ENCODE measurements at regions not wholly inside any gene's neighbourhood (a gene's known extent, or its start where the extent isn't known, plus 50 kb on each side); places are given as distances from the start of the nearest gene placed in this dataset.

DNA sequence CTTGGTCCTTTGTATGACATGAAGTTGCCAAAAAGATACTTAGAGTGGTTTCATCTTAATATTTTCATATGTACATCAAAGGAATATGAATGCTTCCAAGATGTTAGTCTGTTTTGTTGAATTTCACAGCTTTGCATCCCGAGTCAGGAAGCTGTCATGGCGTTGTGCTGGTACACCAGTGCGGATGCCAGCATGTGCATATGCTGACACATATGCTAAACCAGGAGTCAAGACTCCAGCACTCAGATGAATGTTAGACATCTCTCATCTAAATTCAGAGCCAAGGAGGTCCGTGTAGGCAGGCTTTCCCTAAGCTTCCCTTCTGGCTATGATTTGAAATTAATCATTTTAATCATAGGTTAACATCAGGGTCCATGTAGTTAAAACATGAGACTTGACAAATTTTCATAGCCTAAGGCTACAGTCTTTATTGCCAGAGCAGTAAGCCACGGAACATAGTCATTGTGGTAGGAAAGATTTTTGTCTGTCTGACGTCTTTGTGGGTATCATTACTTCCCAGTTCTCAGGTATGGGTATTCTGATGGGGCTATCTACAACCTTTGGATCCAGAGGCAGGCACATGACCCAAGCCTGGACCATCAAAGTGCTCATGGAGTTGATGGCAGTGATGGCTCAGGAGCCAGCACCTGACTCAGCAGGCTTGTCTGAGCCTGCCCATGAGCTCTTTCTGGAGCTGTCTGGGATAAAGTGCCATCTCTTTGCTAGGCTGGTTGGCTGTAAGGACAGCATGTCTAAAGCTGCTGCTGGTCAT is 246.1 kb downstream of the KCNRG start:
- TF ChIP-seq, protein P1, sequence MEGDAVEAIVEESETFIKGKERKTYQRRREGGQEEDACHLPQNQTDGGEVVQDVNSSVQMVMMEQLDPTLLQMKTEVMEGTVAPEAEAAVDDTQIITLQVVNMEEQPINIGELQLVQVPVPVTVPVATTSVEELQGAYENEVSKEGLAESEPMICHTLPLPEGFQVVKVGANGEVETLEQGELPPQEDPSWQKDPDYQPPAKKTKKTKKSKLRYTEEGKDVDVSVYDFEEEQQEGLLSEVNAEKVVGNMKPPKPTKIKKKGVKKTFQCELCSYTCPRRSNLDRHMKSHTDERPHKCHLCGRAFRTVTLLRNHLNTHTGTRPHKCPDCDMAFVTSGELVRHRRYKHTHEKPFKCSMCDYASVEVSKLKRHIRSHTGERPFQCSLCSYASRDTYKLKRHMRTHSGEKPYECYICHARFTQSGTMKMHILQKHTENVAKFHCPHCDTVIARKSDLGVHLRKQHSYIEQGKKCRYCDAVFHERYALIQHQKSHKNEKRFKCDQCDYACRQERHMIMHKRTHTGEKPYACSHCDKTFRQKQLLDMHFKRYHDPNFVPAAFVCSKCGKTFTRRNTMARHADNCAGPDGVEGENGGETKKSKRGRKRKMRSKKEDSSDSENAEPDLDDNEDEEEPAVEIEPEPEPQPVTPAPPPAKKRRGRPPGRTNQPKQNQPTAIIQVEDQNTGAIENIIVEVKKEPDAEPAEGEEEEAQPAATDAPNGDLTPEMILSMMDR (IDR thresholded peaks at IDR 0.05): no peak
- TF ChIP-seq POLR2AphosphoS5 (IDR thresholded peaks at IDR 0.05): no peak
- H3K27ac ChIP-seq (replicated peaks in 1 of 4): no peak overlapping the region
- H3K27me3 ChIP-seq: no peaks in the 10 kb centered on the region
- WGBS: 94% methylated on average over 6 of the region's 6 CpGs
- H3K36me3 ChIP-seq: no peaks in the 10 kb centered on the region
- intact Hi-C loops (cut with DNase I): no loop called here
- no peaks in the 10 kb centered on the region for H3K4me1 ChIP-seq
- no peak overlapping the region for H3K4me3 ChIP-seq
- no peak for DNase-seq (ENCODE audit: extremely low spot score)
- no peaks in the 10 kb centered on the region for H3K9me3 ChIP-seq

DNA sequence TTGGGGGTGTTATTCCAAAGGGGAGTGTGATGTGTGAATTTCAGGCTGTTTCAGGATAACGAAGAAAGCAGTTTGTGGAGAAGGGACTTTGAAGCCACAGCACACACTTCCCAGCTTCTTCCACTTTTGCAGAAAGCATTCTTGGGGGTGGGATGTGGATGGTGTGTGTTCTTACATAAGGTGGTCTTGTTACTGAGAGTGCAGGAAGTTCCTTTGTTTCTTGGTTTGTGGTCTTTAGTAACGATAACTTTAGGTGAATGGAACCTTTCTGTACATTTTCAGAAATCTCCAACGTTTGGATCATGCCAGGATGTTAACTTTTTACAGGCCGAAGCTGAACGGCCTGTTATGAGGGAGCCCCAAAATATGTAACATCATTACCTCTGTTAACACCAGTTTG is 251.8 kb downstream of the KCNRG start:
- 72% methylated on average over 5 of the region's 5 CpGs for WGBS
- intact Hi-C loops (cut with DNase I): no loop called here
- Histone ChIP-seq H3K36me3 (no peaks in the 10 kb centered on the region), H3K4me3 (no peak overlapping the region), H3K27me3 (no peaks in the 10 kb centered on the region), H3K27ac (replicated peaks in 1 of 4) (no peak overlapping the region), H3K4me1 (peaks cover 0 to 12% (median 4%) of the 10 kb centered on the region in 4 donors), H3K9me3 (no peaks in the 10 kb centered on the region)
- TF ChIP-seq POLR2AphosphoS5 (IDR thresholded peaks at IDR 0.05) (no peak), EP300 (IDR thresholded peaks at IDR 0.05) (no peak), POLR2A (IDR thresholded peaks at IDR 0.05; ENCODE audit: low read depth) (no peak)
- TF ChIP-seq, protein P1 (IDR thresholded peaks at IDR 0.05): no peak
- no peak for DNase-seq (ENCODE audit: extremely low spot score)

GRCh38 chr13:50267917-50268316 is 252.7 kb downstream of the KCNRG start:
- H3K4me3 ChIP-seq: no peak overlapping the region
- no peaks in the 10 kb centered on the region for H3K36me3 ChIP-seq
- no peak for DNase-seq (ENCODE audit: extremely low spot score)
- H3K4me1 ChIP-seq: peaks cover 0 to 12% (median 4%) of the 10 kb centered on the region in 4 donors
- intact Hi-C loops (cut with DNase I): no loop called here
- H3K9me3 ChIP-seq: no peaks in the 10 kb centered on the region
- 76% methylated on average over 1 of the region's 1 CpG for WGBS
- H3K27ac ChIP-seq (replicated peaks in 1 of 4): no peak overlapping the region
- TF ChIP-seq, protein P1 (IDR thresholded peaks at IDR 0.05): no peak
- TF ChIP-seq EP300 (IDR thresholded peaks at IDR 0.05) (no peak), POLR2AphosphoS5 (IDR thresholded peaks at IDR 0.05) (no peak), POLR2A (IDR thresholded peaks at IDR 0.05; ENCODE audit: low read depth) (no peak)
- no peaks in the 10 kb centered on the region for H3K27me3 ChIP-seq

DNA sequence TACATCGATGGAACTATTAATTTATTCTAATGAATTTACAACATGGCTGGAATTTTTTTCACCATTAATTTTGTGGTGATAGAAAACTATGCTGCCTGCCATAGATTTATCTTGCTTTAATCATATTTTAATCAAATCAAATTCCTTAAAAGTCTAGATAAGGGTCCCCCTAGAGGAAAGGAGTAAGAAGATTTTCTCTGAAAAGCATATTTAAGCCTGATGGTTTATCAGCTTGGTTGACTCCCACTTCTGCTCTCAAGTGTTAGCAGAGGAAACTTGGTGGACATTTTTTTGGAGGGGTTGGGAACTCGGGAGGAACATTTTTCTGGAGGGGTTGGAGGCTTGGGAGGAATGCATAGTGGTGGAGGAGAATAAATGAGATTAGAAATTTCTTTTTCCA is 253.3 kb downstream of the KCNRG start:
- Histone ChIP-seq H3K4me3 (no peak overlapping the region), H3K9me3 (no peaks in the 10 kb centered on the region), H3K36me3 (no peaks in the 10 kb centered on the region), H3K27ac (replicated peaks in 1 of 4) (no peak overlapping the region), H3K4me1 (peaks cover 0 to 12% (median 4%) of the 10 kb centered on the region in 4 donors), H3K27me3 (no peaks in the 10 kb centered on the region)
- WGBS: 62% methylated on average over 2 of the region's 2 CpGs
- no peak for DNase-seq (ENCODE audit: extremely low spot score)
- intact Hi-C loops (cut with DNase I): no loop called here
- TF ChIP-seq EP300 (IDR thresholded peaks at IDR 0.05): no peak
- no peak for TF ChIP-seq POLR2A (IDR thresholded peaks at IDR 0.05; ENCODE audit: low read depth)
- TF ChIP-seq, protein P1 (IDR thresholded peaks at IDR 0.05): no peak
- no peak for TF ChIP-seq POLR2AphosphoS5 (IDR thresholded peaks at IDR 0.05)

DNA sequence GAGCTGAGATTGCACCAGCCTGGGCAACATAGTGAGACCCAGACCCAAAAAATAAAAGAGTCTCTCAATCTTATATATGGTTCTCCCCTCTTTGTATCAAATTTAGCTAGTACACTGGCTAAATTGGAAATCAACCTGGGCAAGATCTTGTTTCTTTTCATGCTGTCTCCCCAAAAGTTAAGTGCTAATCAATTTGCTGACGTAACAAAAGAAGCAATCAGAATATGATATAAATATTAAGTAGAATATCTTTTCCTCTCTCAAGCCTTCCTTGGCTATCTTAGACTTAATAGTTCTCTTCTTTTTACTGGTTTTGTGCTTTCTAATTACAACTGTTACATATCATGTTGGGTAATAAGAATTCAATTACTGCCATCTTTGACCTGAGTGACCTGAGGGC is 258.9 kb downstream of the KCNRG start:
- DNase-seq (ENCODE audit: extremely low spot score): no peak
- H3K27me3 ChIP-seq: no peaks in the 10 kb centered on the region
- 100% methylated on average over 1 of the region's 1 CpG for WGBS
- no peaks in the 10 kb centered on the region for H3K36me3 ChIP-seq
- intact Hi-C loops (cut with DNase I): no loop called here
- peaks cover 0 to 11% (median 0%) of the 10 kb centered on the region in 4 donors for H3K9me3 ChIP-seq
- H3K4me1 ChIP-seq: no peaks in the 10 kb centered on the region
- no peak for TF ChIP-seq POLR2AphosphoS5 (IDR thresholded peaks at IDR 0.05)
- TF ChIP-seq, protein P1 (IDR thresholded peaks at IDR 0.05): no peak
- TF ChIP-seq POLR2A (IDR thresholded peaks at IDR 0.05; ENCODE audit: low read depth): no peak
- TF ChIP-seq EP300 (IDR thresholded peaks at IDR 0.05): no peak
- H3K4me3 ChIP-seq: no peak overlapping the region
- H3K27ac ChIP-seq (replicated peaks in 1 of 4): no peak overlapping the region

Measured in esophagus muscularis mucosa (tissue), 4 donors.